Vagina (tissue), 2 donors: ENCODE measurements at regions not wholly inside any gene's neighbourhood (a gene's known extent, or its start where the extent isn't known, plus 50 kb on each side); places are given as distances from the start of the nearest gene placed in this dataset.

Experiments
- POLR2A ChIP-seq, 2 donors: fragments of 450-650 bp; IDR thresholded peaks; one replicate each; pipeline ENCODE4 v1.6.1; 2017; ENCODE audit warnings: antibody characterized with exemption in 2 of 2, mild to moderate bottlenecking in 2 of 2, moderate library complexity in 2 of 2
- TF ChIP-seq, protein P1 (sequence below), 3 experiments: fragments of 450-650 bp in 2 of 3; fragments of 200-600 bp in 1 of 3; sonication (generic) in 1 of 3; IDR thresholded peaks; one replicate each; pipeline ENCODE4 v1.5.1; 2017 to 2019; ENCODE audit warnings: antibody characterized with exemption in 3 of 3, mild to moderate bottlenecking in 2 of 3, moderate library complexity in 2 of 3

GRCh38 chr11:92576315-92576714 lies 351.7 kb downstream of the FAT3 start:
- TF ChIP-seq, protein P1, sequence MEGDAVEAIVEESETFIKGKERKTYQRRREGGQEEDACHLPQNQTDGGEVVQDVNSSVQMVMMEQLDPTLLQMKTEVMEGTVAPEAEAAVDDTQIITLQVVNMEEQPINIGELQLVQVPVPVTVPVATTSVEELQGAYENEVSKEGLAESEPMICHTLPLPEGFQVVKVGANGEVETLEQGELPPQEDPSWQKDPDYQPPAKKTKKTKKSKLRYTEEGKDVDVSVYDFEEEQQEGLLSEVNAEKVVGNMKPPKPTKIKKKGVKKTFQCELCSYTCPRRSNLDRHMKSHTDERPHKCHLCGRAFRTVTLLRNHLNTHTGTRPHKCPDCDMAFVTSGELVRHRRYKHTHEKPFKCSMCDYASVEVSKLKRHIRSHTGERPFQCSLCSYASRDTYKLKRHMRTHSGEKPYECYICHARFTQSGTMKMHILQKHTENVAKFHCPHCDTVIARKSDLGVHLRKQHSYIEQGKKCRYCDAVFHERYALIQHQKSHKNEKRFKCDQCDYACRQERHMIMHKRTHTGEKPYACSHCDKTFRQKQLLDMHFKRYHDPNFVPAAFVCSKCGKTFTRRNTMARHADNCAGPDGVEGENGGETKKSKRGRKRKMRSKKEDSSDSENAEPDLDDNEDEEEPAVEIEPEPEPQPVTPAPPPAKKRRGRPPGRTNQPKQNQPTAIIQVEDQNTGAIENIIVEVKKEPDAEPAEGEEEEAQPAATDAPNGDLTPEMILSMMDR (IDR thresholded peaks at IDR 0.05): no peak
- TF ChIP-seq POLR2A (IDR thresholded peaks at IDR 0.05): no peak
